OCI-LY1 (cell line): ENCODE measurements at regions not wholly inside any gene's neighbourhood (a gene's known extent, or its start where the extent isn't known, plus 50 kb on each side); places are given as distances from the start of the nearest gene placed in this dataset.

Experiments used
- EZH2 ChIP-seq: fragments of 200-600 bp; sonication (generic), shearing (Covaris generic); IDR thresholded peaks from 2 replicates; pipeline ENCODE4 v1.8.0; 2017; ENCODE audit warnings: borderline replicate concordance, mixed run types, mild to moderate bottlenecking, antibody characterized with exemption, low read length, moderate library complexity, mixed read lengths
- TF ChIP-seq, protein P1 (sequence below): fragments of 200-600 bp; sonication (generic), shearing (Covaris generic); IDR thresholded peaks from 2 replicates; pipeline ENCODE4 v1.5.1; 2017; ENCODE audit warnings: mild to moderate bottlenecking, antibody characterized with exemption, low read length, moderate library complexity, mixed read lengths

DNA sequence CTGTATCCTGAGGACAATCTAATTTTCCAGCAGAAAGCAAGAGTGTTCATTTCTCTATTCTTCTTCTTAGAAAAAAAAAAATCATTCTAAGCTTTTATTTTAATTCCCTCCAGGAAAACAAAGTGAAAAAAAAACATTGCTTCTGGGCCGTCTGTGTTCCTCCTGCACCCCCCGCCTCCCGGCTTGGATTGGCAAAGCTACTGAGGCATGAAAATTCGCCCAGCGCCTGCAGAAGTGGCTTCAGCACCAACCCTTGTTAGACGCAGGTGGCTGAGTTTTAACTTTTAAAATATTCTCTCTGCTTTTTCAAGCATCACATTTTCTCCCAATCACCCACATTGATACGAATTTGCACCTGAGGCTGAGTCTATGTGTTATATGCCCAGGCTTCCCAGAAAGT lies 401.6 kb downstream of the BRD1 start:
- no peak for TF ChIP-seq EZH2
- TF ChIP-seq, protein P1, sequence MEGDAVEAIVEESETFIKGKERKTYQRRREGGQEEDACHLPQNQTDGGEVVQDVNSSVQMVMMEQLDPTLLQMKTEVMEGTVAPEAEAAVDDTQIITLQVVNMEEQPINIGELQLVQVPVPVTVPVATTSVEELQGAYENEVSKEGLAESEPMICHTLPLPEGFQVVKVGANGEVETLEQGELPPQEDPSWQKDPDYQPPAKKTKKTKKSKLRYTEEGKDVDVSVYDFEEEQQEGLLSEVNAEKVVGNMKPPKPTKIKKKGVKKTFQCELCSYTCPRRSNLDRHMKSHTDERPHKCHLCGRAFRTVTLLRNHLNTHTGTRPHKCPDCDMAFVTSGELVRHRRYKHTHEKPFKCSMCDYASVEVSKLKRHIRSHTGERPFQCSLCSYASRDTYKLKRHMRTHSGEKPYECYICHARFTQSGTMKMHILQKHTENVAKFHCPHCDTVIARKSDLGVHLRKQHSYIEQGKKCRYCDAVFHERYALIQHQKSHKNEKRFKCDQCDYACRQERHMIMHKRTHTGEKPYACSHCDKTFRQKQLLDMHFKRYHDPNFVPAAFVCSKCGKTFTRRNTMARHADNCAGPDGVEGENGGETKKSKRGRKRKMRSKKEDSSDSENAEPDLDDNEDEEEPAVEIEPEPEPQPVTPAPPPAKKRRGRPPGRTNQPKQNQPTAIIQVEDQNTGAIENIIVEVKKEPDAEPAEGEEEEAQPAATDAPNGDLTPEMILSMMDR, result no peak
